GM18867 (cell line): ENCODE measurements at regions not wholly inside any gene's neighbourhood (a gene's known extent, or its start where the extent isn't known, plus 50 kb on each side); places are given as distances from the start of the nearest gene placed in this dataset.
A peak's percentile ranks its signal among the peaks of the same experiment; 100 is the strongest.
"Not testable (repeated sequence)": the region's sequence is repeated elsewhere in the genome, so short reads cannot be mapped to it uniquely, and the experiment has no call there.

Experiments
- ATAC-seq: cut with Tn5 transposase; IDR thresholded peaks from one replicate; pipeline ENCODE4 v1.9.1; 2021; ENCODE audit warnings: mild to moderate bottlenecking, moderate library complexity; ENCODE audit not compliant: unreplicated experiment

GRCh38 chr14:34049187-34049586, 98.3 kb upstream of the EGLN3 start:
- ATAC-seq, result not testable (repeated sequence)

DNA sequence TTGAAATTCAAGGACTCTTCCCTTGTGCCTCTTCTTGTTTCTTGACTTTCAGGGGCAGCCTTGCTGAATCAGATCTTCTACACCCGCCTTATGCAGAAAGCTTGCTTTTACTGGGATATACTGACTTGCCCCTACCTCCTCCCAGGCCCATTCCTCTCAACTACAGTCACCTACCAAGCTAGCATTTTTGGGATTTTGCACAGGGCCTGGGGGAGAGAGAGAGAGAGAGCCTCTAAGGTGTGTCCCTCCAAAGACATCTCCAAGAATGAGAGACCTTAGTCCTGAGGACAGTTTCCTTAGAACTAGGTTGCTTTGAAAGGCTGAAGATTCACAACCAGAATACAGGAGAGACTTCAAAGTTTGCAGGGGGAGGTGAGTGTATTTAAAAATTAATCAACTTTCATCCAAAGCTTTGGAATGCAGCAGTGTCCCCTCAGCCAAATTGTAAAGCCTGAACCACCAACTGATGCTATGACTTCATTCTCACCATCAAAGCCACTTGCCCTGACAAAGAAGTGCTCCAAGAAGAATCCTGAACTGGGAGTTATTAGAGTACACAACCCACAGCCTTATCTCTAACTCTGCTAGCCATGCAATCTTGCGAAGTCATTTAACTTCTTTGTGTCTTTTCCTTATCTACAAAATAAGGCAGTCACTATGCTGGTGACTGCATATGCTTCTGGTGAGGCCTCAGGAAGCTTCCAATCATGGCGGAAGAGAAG, 96.1 kb upstream of the EGLN3 start:
- ATAC-seq, result no peak

DNA sequence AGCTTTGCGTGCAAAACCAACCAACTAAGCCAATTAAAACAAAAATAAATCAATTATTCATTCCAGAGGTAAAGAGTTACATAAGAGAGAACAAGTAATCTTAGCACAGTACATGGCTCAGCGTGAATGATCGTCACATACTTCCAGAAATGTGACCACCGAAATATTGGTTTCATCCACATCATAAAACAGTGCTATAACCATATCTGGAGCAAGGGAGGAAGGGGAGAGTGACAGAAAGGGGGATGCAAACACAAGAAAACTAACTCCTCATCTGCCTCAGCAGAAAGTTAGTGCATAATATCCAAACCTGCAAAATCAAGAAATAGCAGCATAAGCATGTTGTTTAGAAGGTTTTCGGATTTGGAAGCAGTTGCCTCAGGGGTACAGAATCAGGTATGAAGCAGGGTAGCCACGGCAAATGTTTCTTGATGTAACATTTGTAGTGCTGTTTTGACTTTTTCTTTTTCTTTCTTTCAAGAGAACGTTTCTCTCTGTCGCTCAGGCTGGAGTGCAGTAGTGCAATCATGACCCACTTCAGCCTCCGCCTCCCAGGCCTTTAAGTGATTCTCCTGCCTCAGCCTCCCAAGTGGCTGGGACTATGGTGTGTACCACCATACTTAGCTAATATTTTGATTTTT, 93.9 kb upstream of the EGLN3 start:
- ATAC-seq, result no peak

DNA sequence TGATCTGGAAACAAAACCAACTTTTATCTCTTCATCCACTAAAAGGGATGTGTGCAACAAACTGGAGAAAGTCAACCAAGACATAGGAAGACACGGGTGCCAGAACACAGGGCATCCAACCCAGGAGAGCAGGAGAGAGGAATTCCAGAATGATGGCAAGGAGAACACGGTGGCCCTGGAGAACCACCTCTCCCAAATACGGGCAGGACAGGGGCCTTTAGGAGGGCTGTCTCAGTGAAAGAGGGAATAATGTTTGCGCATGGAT, 93.4 kb upstream of the EGLN3 start:
- ATAC-seq, result no peak

- peak; percentile 96 for ATAC-seq
Measured at GRCh38 chr14:34043627-34044372, 92.9 kb upstream of the EGLN3 start.

- ATAC-seq, result no peak
Measured at GRCh38 chr14:34041220-34041619, 90.3 kb upstream of the EGLN3 start.

- ATAC-seq, result no peak
Measured at GRCh38 chr14:34040766-34041165, 89.9 kb upstream of the EGLN3 start.

- ATAC-seq, result no peak
Measured at GRCh38 chr14:34039428-34040047, 88.7 kb upstream of the EGLN3 start.

- ATAC-seq, result no peak
Measured at GRCh38 chr14:34038358-34039057, 87.6 kb upstream of the EGLN3 start.

- ATAC-seq, result no peak
Measured at GRCh38 chr14:34036319-34036766, 85.5 kb upstream of the EGLN3 start.

GRCh38 chr14:34035934-34036250, 85.0 kb upstream of the EGLN3 start:
- ATAC-seq, result no peak

- no peak for ATAC-seq
Measured at GRCh38 chr14:34035177-34035933, 84.5 kb upstream of the EGLN3 start.

- ATAC-seq, result no peak
Measured at GRCh38 chr14:34034447-34035176, 83.7 kb upstream of the EGLN3 start.

DNA sequence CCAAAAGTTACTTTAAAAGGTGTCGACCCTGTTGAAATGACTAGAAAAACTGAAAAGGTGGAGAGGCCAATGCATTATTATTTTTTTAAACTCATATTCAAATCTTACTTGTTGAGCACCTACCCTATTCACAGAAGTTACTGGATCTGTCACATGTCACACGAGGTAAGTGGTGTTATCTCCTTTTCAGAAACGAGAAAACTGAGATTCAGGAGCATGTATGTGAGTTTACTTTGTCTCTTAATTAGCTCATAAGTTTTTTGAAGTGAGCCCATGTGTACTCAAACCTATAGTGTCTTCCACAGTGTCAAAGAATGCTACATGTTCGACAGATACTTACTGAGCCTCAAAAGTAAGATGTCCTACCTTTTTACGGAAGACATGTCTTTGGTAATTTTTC, 81.8 kb upstream of the EGLN3 start:
- ATAC-seq, result no peak

GRCh38 chr14:34030864-34031263, 80.0 kb upstream of the EGLN3 start:
- no peak for ATAC-seq

DNA sequence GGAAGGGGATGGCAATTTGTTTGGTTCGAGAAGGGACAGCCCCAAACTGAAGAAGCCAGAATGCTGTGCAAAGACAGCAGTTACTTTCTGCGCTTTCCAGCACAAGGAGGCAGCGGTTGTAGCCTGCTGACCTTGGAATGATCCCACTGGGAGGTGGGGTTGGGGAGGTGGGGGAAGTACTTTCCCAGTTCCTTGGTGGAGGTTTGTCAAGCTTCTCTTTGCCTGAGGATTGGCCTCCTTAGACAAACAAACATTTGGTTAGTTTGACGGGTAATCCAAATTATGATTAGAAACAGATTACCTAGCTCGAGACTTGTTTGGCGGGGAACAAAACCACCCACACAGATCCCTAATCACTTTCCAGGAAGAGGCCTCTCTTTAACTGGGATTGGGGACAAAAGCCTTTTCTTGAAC, 79.1 kb upstream of the EGLN3 start:
- no peak for ATAC-seq

- ATAC-seq, result no peak
Measured at GRCh38 chr14:34027990-34028495, 77.2 kb upstream of the EGLN3 start.

GRCh38 chr14:34027130-34027989, 76.5 kb upstream of the EGLN3 start:
- ATAC-seq, result no peak
